DMS53 treated with DMSO at 0.1 percent for 48 hours (cell line): ENCODE measurements at regions not wholly inside any gene's neighbourhood (a gene's known extent, or its start where the extent isn't known, plus 50 kb on each side); places are given as distances from the start of the nearest gene placed in this dataset.

Experiments
- DNase-seq: peaks from one replicate; lab custom pipeline; 2025; ENCODE audit not compliant: unreplicated experiment; lab: John Stamatoyannopoulos, UW

- no peak for DNase-seq
These were observed 263.2 kb downstream of the FOXA2 start for GRCh38 chr20:22321191-22321590.

GRCh38 chr20:22320245-22320915 is 264.0 kb downstream of the FOXA2 start:
- DNase-seq, result no peak

GRCh38 chr20:22315771-22316170 is 268.6 kb downstream of the FOXA2 start:
- DNase-seq, result no peak

- DNase-seq, result no peak
These were observed 269.3 kb downstream of the FOXA2 start for GRCh38 chr20:22315073-22315472.

DNA sequence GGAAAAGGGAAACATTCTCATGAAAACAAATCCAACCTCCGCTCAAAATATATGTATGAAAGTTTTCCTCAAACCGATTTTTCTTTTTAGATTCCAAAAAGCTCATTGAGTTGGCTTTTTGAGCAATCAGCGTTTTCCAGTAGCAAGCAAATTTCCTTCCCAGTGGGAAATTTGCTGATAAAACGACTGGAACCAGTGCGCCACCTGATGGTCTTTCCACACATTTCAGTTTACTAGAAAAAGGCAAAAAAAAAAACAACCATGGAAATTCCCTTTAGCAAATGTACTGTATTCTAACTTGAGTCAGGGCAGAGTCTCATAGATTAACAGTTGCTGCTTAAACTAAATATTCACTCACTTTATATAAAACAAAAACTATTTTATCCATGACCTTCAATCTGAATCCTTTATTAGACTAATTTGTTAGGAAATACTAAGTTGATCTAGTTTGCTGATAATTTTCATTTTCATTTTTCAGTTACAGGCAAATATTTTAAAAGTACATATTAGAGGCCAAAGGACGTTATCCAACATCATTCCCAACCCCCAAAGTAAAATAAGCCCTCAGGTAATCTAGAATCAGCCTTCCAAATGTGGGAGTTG is 271.5 kb downstream of the FOXA2 start:
- peak; percentile 12 for DNase-seq

DNA sequence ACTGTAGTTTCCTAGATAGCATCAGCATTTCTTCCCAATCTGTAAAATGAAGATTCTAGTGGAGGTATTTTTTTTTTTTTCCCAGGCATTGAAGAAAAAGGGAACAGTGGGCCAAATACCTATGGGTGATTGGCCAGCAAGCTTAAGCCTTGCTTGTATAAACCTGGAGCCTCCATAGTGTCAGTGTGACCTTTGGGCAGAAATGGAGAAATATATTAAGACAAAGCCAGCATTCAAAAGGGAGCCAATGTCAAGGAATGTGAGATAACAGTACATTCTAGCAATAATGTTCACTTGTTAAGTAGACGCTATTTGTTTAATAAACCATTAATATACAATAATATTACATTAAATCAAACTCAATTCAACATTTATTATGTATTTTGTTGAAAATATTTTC is 275.4 kb downstream of the FOXA2 start:
- DNase-seq, result no peak

GRCh38 chr20:22307409-22307808 is 277.0 kb downstream of the FOXA2 start:
- DNase-seq, result no peak

DNA sequence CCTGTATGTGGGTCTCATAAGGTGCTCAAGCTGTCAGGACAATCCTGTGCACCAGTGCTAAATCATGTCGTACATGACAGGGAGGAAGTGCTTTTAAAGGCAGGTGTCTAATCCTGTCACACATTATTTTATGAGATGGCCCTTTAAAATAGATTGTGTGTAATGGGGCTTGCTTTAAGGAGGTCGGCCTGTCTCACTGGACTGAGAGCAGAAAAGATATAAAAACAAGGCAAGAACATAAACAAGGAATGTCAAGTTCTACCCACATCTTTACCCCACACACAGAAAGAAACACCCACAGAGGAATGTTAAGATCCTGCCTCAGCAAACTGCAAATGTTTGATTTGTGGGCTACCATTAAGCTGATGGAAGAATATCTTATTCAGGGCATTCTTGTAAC is 279.0 kb downstream of the FOXA2 start:
- DNase-seq, result no peak

GRCh38 chr20:22303523-22303922 is 280.8 kb downstream of the FOXA2 start:
- no peak for DNase-seq

DNA sequence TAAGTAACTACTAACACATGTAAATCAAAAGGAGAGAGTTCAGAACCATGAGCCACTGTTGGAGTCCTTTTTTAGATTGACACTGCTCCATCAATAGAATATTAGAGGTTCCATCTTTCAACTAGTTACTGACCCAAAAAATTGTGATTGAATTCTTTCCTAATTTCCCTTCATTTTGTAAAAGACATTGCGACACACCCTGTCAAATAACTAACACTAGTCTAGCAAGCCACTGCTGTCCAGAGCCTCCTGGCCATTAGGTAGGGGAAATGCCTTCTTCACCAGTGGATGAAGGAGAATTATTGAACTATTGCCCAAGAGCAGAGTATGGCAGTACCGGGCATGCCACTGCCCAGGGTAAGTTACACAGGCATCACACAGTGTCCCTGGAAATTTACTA is 282.3 kb downstream of the FOXA2 start:
- DNase-seq, result no peak

DNA sequence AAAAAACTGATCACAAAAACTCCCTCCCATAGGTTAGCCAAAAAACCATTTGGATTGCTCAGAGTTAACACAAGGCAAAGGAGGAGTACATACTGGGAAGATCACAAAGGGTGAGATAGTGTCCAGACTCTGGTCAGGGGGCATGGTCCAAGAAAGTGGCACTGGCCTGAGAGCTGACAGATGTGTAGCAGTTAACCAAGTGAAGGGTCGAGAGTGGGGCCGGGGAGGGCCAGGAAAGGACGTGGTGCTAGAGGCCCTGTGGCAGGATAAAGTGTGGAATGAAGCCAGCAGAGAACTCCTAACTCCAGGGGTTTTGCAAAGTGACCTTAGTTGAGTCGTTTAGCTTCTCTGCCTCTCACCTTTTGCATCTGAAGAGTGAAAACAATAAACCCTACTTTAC is 290.5 kb downstream of the FOXA2 start:
- DNase-seq, result no peak

DNA sequence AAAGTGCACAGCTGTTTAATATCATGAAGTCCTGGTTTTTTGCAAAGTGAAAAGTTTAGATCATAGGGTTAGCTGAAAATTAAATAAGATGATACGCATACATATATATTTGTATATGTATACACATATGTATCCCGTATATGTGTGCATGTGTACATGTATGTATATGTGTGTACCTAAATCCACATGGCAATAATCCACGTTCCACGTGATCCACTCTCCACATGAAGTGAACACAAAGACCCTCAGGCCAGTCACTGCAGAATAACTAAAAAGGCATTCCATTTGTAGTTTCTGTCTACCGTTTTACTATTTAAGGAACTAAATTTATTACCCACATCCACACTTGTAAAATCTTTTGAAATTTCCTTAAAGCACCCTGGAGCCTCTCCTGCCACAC is 294.9 kb downstream of the FOXA2 start:
- DNase-seq, result no peak

DNA sequence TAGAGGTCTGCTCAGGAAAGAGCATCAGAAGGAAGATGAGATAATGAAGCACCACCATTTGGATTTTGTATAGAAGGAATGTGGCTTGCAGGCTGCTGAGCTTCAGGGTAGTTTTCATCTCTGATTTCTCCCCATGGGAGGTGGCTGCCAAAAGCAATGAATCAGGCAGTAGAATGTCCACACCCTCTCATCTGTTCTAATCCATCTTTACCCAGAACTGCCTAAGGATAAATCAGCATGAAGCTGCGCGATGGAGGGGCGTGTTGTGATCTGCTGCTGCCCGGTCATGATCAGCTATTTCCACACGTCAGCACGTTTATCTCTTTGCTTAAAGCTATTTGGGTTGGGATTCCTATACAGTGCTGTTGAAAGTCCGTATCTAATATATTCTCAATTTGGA is 295.4 kb downstream of the FOXA2 start:
- no peak for DNase-seq

GRCh38 chr20:22288156-22288555 is 296.2 kb downstream of the FOXA2 start:
- no peak for DNase-seq

DNA sequence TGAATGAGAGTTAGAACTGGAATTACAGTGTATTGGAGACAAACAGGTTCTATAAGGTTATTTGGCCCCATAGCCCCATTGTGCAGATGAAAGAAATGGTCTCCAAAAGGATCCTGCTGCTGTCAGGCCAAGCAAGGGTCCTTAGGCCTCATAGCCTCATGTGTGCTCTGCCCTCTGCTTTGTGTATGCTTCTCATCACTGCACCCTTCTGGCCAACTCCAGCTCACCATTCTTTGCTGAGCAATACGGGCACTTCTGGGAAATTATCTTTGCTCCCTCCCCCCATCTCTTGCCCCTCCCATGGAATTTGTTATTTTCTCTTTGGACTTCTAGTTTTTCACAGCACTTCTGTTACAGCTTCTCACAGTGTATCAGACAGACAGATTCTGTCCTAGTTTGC is 298.8 kb downstream of the FOXA2 start:
- DNase-seq, result no peak

GRCh38 chr20:22282696-22283095 is 301.7 kb downstream of the FOXA2 start:
- DNase-seq, result no peak

GRCh38 chr20:22274330-22274729 is 310.0 kb downstream of the FOXA2 start:
- DNase-seq, result no peak

DNA sequence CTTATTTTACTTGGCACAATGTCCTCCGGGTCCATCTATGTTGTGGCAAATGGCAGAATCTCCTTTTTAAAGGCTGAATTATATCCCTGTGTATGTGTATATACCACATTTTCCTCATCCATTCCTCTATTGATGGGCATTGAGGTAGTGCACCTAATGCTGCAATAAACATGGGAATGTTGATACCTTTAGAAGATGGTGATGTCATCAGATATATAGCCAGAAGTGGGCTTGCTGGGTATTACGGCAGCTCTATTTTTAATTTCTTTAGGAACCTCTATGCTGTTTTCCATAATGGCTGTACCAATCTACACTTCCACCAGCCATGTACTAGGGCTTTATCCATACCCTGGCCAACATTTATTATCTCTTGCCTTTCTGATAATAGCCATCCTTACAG is 315.7 kb downstream of the FOXA2 start:
- DNase-seq, result no peak

DNA sequence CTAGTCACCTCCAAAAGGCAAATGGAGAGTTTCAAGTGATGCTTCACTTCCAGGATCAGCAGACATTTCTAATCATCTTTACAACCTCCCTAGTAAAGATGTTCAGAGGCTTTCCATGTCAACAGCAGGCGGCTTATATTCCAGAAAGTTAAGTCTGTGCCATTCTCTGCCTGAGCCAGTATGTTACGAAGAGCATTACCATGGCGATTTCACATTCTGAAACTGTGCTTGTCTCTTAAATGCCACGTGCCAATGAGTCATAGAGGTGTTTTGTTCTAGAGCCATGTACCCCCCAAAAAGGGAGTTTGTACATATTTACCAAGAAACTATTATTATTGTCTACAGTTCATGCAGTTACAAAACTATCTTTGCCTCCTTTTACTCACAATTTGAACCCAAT is 319.5 kb downstream of the FOXA2 start:
- no peak for DNase-seq

GRCh38 chr20:22260506-22260905 is 323.9 kb downstream of the FOXA2 start:
- no peak for DNase-seq

GRCh38 chr20:22257912-22258311 is 326.5 kb downstream of the FOXA2 start:
- DNase-seq, result no peak

GRCh38 chr20:22248051-22248667 is 336.2 kb downstream of the FOXA2 start:
- DNase-seq, result no peak

- DNase-seq, result no peak
These were observed 339.2 kb downstream of the FOXA2 start for GRCh38 chr20:22245139-22245538.
